HG03095 (cell line): ENCODE measurements at regions not wholly inside any gene's neighbourhood (a gene's known extent, or its start where the extent isn't known, plus 50 kb on each side); places are given as distances from the start of the nearest gene placed in this dataset.
"Not testable (repeated sequence)": the region's sequence is repeated elsewhere in the genome, so short reads cannot be mapped to it uniquely, and the experiment has no call there.

ENCODE experiments used
- ATAC-seq: cut with Tn5 transposase; IDR thresholded peaks from one replicate; pipeline ENCODE4 v1.9.1; 2021; ENCODE audit warnings: moderate library complexity; ENCODE audit not compliant: unreplicated experiment

- not testable (repeated sequence) for ATAC-seq
These were observed 279.5 kb upstream of the LUZP2 start for GRCh38 chr11:24217319-24217718.

GRCh38 chr11:24225501-24225900 lies 271.4 kb upstream of the LUZP2 start:
- no peak for ATAC-seq

GRCh38 chr11:24226606-24227005 lies 270.2 kb upstream of the LUZP2 start:
- ATAC-seq = no peak

GRCh38 chr11:24233041-24233440 lies 263.8 kb upstream of the LUZP2 start:
- ATAC-seq = no peak

- no peak for ATAC-seq
These were observed 261.9 kb upstream of the LUZP2 start for GRCh38 chr11:24234822-24235508.

GRCh38 chr11:24238771-24239645 lies 257.8 kb upstream of the LUZP2 start:
- no peak for ATAC-seq

- no peak for ATAC-seq
These were observed 256.9 kb upstream of the LUZP2 start for GRCh38 chr11:24239930-24240329.

GRCh38 chr11:24240496-24241175 lies 256.2 kb upstream of the LUZP2 start:
- no peak for ATAC-seq

- ATAC-seq = no peak
These were observed 250.1 kb upstream of the LUZP2 start for GRCh38 chr11:24246715-24247114.

GRCh38 chr11:24247846-24248245 lies 249.0 kb upstream of the LUZP2 start:
- no peak for ATAC-seq

- no peak for ATAC-seq
These were observed 246.9 kb upstream of the LUZP2 start for GRCh38 chr11:24249921-24250320.

- ATAC-seq = no peak
These were observed 243.6 kb upstream of the LUZP2 start for GRCh38 chr11:24253237-24253760.

GRCh38 chr11:24264868-24265267 lies 232.0 kb upstream of the LUZP2 start:
- ATAC-seq = no peak

- no peak for ATAC-seq
These were observed 229.8 kb upstream of the LUZP2 start for GRCh38 chr11:24267014-24267413.

- ATAC-seq = no peak
These were observed 225.1 kb upstream of the LUZP2 start for GRCh38 chr11:24271798-24272197.

GRCh38 chr11:24274214-24274781 lies 222.6 kb upstream of the LUZP2 start:
- not testable (repeated sequence) for ATAC-seq

GRCh38 chr11:24286238-24286637 lies 210.6 kb upstream of the LUZP2 start:
- ATAC-seq = no peak

GRCh38 chr11:24289301-24289700 lies 207.6 kb upstream of the LUZP2 start:
- ATAC-seq = no peak

GRCh38 chr11:24293964-24294363 lies 202.9 kb upstream of the LUZP2 start:
- no peak for ATAC-seq

GRCh38 chr11:24295360-24295759 lies 201.5 kb upstream of the LUZP2 start:
- ATAC-seq = no peak

GRCh38 chr11:24297461-24297860 lies 199.4 kb upstream of the LUZP2 start:
- no peak for ATAC-seq
